LNCaP clone FGC (cell line): ENCODE measurements at regions not wholly inside any gene's neighbourhood (a gene's known extent, or its start where the extent isn't known, plus 50 kb on each side); places are given as distances from the start of the nearest gene placed in this dataset.
"Not testable (repeated sequence)": the region's sequence is repeated elsewhere in the genome, so short reads cannot be mapped to it uniquely, and the experiment has no call there.

Source experiments
- DNase-seq: peaks from one replicate; pipeline ENCODE4 v3.0.0-alpha.2; 2011; ENCODE audit warnings: low read depth
- H3K4me3 ChIP-seq: 2 replicates; pipeline ENCODE4 v1.5.1; 2011; ENCODE audit warnings: mild to moderate bottlenecking, low read depth, low read length, control low read depth
- TF ChIP-seq, protein P1 (sequence below): IDR thresholded peaks from 2 replicates; pipeline ENCODE4 v1.5.1; 2012; ENCODE audit warnings: mild to moderate bottlenecking; ENCODE audit not compliant: control insufficient read depth, insufficient read depth; ENCODE audit errors: extremely low read depth

- H3K4me3 ChIP-seq: no peak overlapping the region
- DNase-seq: no peak
- TF ChIP-seq, protein P1, sequence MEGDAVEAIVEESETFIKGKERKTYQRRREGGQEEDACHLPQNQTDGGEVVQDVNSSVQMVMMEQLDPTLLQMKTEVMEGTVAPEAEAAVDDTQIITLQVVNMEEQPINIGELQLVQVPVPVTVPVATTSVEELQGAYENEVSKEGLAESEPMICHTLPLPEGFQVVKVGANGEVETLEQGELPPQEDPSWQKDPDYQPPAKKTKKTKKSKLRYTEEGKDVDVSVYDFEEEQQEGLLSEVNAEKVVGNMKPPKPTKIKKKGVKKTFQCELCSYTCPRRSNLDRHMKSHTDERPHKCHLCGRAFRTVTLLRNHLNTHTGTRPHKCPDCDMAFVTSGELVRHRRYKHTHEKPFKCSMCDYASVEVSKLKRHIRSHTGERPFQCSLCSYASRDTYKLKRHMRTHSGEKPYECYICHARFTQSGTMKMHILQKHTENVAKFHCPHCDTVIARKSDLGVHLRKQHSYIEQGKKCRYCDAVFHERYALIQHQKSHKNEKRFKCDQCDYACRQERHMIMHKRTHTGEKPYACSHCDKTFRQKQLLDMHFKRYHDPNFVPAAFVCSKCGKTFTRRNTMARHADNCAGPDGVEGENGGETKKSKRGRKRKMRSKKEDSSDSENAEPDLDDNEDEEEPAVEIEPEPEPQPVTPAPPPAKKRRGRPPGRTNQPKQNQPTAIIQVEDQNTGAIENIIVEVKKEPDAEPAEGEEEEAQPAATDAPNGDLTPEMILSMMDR: no peak
Observed at GRCh38 chr2:31788273-31788672, 207.5 kb upstream of the SRD5A2 start.

GRCh38 chr2:31785876-31786275, 205.1 kb upstream of the SRD5A2 start:
- TF ChIP-seq, protein P1: no peak
- H3K4me3 ChIP-seq: no peak overlapping the region
- no peak for DNase-seq

DNA sequence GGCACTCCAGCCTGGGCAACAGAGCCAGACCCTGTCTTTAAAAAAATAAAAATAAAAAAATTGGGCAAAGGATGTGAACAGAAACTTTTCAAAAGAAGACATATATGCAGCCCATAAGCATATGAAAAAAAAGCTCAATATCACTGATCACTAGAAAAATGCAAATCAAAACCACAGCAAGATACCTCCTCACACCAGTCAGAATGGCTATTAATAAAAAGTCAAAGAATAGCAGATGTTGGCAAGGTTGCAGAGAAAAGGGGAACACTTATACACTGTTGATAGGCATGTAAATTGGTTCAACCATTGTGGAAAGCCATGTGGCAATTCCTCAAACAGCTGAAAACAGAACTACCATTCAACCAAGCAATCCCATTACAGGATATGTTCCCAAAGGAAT, 204.1 kb upstream of the SRD5A2 start:
- no peak overlapping the region for H3K4me3 ChIP-seq
- TF ChIP-seq, protein P1: no peak
- DNase-seq: no peak

DNA sequence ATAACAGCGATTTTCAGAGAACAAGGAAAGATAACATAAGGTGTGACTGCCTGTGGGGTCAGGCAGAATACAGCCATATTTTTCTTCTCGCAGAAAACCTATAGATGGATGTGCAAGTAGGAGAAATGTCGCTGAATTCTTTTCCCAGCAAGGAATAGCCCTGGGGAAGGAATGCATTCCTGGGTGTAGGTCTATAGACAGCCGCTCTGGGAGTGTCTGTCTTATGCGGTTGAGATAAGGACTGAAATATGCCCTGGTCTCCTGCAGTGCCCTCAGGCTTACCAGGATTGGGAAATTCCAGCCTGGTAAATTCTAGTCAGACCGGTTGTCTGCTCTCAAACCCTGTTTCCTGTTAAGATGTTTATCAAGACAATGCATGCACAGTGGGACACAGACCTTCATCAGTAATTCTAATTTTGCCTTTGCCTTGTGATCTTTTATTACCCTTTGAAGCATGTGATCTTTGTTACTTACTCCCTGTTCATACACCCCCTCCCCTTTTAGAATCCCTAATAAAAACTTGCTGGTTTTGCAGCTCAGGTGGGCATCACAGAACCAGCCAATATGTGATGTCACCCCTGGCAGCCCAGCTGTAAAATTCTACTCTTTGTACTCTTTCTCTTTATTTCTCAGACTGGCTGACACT, 202.8 kb upstream of the SRD5A2 start:
- not testable (repeated sequence) for DNase-seq, H3K4me3 ChIP-seq

DNA sequence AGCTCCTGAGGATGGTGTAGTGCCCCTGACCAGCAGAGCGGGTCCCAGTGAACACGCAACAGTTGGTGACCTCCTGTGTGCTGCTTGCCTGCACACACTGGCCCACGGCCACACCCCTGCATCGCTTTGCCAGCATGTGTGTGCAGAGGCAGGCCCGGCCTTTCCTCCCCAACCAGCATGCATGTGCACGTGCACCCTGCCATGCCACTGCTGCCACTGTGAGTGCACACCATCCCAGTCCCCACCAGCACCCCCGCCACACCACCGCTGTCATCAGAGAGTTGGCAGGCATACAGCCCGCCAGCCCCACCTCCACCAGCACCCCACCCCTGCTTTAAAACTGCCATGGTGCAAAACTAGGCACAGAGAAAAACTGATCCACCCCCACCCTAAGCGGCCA, 197.4 kb upstream of the SRD5A2 start:
- no peak for DNase-seq
- H3K4me3 ChIP-seq: no peak overlapping the region
- TF ChIP-seq, protein P1: no peak

DNA sequence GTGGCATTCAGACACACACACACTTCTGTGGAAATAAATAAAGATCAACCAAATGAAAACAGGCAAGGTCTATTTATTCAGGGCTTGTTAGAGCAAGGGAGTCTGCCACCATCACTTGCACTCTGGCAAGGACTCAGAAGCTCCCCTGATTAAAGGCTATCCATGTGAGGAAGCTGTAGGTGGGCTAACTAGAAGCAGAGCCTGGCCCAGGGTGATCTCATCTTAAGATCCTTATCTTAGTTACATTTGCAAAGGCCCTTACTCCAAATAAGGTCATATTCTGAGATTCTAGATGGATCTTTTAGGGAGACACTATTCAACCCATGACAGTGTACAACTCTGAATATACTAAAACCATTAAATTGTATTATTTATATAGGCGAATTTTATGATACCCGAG, 190.0 kb upstream of the SRD5A2 start:
- DNase-seq: no peak
- TF ChIP-seq, protein P1: no peak
- no peak overlapping the region for H3K4me3 ChIP-seq

GRCh38 chr2:31765078-31765945, 184.6 kb upstream of the SRD5A2 start:
- TF ChIP-seq, protein P1: no peak
- H3K4me3 ChIP-seq: no peak overlapping the region
- no peak for DNase-seq
